GM19467 (cell line): ENCODE measurements at regions not wholly inside any gene's neighbourhood (a gene's known extent, or its start where the extent isn't known, plus 50 kb on each side); places are given as distances from the start of the nearest gene placed in this dataset.
"Not testable (repeated sequence)": the region's sequence is repeated elsewhere in the genome, so short reads cannot be mapped to it uniquely, and the experiment has no call there.

Source experiments
- ATAC-seq: cut with Tn5 transposase; IDR thresholded peaks from one replicate; pipeline ENCODE4 v1.9.1; 2021; ENCODE audit warnings: mild to moderate bottlenecking, moderate library complexity; ENCODE audit not compliant: unreplicated experiment

- no peak for ATAC-seq
Observed at GRCh38 chr11:91394073-91394726, 830.4 kb upstream of the FAT3 start.

GRCh38 chr11:91382946-91383345 is 841.7 kb upstream of the FAT3 start:
- no peak for ATAC-seq

- ATAC-seq, result no peak
Observed at GRCh38 chr11:91374794-91375193, 849.8 kb upstream of the FAT3 start.

- no peak for ATAC-seq
Observed at GRCh38 chr11:91373497-91373896, 851.1 kb upstream of the FAT3 start.

- no peak for ATAC-seq
Observed at GRCh38 chr11:91366816-91367215, 857.8 kb upstream of the FAT3 start.

- no peak for ATAC-seq
Observed at GRCh38 chr11:91365986-91366585, 858.5 kb upstream of the FAT3 start.

- ATAC-seq, result no peak
Observed at GRCh38 chr11:91350931-91351330, 873.7 kb upstream of the FAT3 start.

- no peak for ATAC-seq
Observed at GRCh38 chr11:91326751-91327150, 897.9 kb upstream of the FAT3 start.

GRCh38 chr11:91326280-91326679 is 898.3 kb upstream of the FAT3 start:
- ATAC-seq, result no peak

GRCh38 chr11:91314521-91314920 is 910.1 kb upstream of the FAT3 start:
- ATAC-seq, result no peak

GRCh38 chr11:91312541-91312940 is 912.1 kb upstream of the FAT3 start:
- ATAC-seq, result no peak

- ATAC-seq, result no peak
Observed at GRCh38 chr11:91310085-91310484, 914.5 kb upstream of the FAT3 start.

GRCh38 chr11:91308069-91308468 is 916.5 kb upstream of the FAT3 start:
- no peak for ATAC-seq

GRCh38 chr11:91305402-91305801 is 919.2 kb upstream of the FAT3 start:
- no peak for ATAC-seq

GRCh38 chr11:91303749-91304148 is 920.9 kb upstream of the FAT3 start:
- no peak for ATAC-seq

GRCh38 chr11:91299980-91300379 is 924.6 kb upstream of the FAT3 start:
- no peak for ATAC-seq

GRCh38 chr11:91296629-91297028 is 928.0 kb upstream of the FAT3 start:
- ATAC-seq, result no peak

- ATAC-seq, result no peak
Observed at GRCh38 chr11:91295591-91295990, 929.0 kb upstream of the FAT3 start.

- ATAC-seq, result no peak
Observed at GRCh38 chr11:91293119-91293518, 931.5 kb upstream of the FAT3 start.

- no peak for ATAC-seq
Observed at GRCh38 chr11:91272089-91272488, 952.5 kb upstream of the FAT3 start.

GRCh38 chr11:91268512-91269295 is 955.9 kb upstream of the FAT3 start:
- ATAC-seq, result not testable (repeated sequence)

- no peak for ATAC-seq
Observed at GRCh38 chr11:91265946-91266345, 958.7 kb upstream of the FAT3 start.
